ENCODE measurements at regions not wholly inside any gene's neighbourhood (a gene's known extent, or its start where the extent isn't known, plus 50 kb on each side); places are given as distances from the start of the nearest gene placed in this dataset.

- no peak for DNase-seq (ENCODE audit: low read depth)
- no peak for TF ChIP-seq CTCF (IDR thresholded peaks at IDR 0.05; ENCODE audit: insufficient read depth, low read length, poor library complexity, severe bottlenecking)
- Histone ChIP-seq H3K4me3 (ENCODE audit: low read depth, low read length) (no peak overlapping the region), H3K36me3 (ENCODE audit: control insufficient read depth, insufficient read depth, low read length) (no peaks in the 10 kb centered on the region), H3K27me3 (ENCODE audit: control insufficient read depth, insufficient read depth, low read length) (no peaks in the 10 kb centered on the region)
Observed at GRCh38 chr6:95794749-95795148, 217.4 kb downstream of the MANEA start.

GRCh38 chr6:95795927-95796326 is 218.6 kb downstream of the MANEA start:
- DNase-seq (ENCODE audit: low read depth) = no peak
- Histone ChIP-seq H3K27me3 (ENCODE audit: control insufficient read depth, insufficient read depth, low read length) (no peaks in the 10 kb centered on the region), H3K36me3 (ENCODE audit: control insufficient read depth, insufficient read depth, low read length) (no peaks in the 10 kb centered on the region), H3K4me3 (ENCODE audit: low read depth, low read length) (no peak overlapping the region)
- no peak for TF ChIP-seq CTCF (IDR thresholded peaks at IDR 0.05; ENCODE audit: insufficient read depth, low read length, poor library complexity, severe bottlenecking)

- Histone ChIP-seq H3K27me3 (ENCODE audit: control insufficient read depth, insufficient read depth, low read length) (no peaks in the 10 kb centered on the region), H3K4me3 (ENCODE audit: low read depth, low read length) (no peak overlapping the region), H3K36me3 (ENCODE audit: control insufficient read depth, insufficient read depth, low read length) (no peaks in the 10 kb centered on the region)
- DNase-seq (ENCODE audit: low read depth) = no peak
- TF ChIP-seq CTCF (IDR thresholded peaks at IDR 0.05; ENCODE audit: insufficient read depth, low read length, poor library complexity, severe bottlenecking) = no peak
Observed at GRCh38 chr6:95797054-95797453, 218.7 kb upstream of the FUT9 start.

- no peaks in the 10 kb centered on the region for H3K27me3 ChIP-seq (ENCODE audit: control insufficient read depth, insufficient read depth, low read length)
- no peak for TF ChIP-seq CTCF (IDR thresholded peaks at IDR 0.05; ENCODE audit: insufficient read depth, low read length, poor library complexity, severe bottlenecking)
- no peaks in the 10 kb centered on the region for H3K36me3 ChIP-seq (ENCODE audit: control insufficient read depth, insufficient read depth, low read length)
- no peak for DNase-seq (ENCODE audit: low read depth)
- no peak overlapping the region for H3K4me3 ChIP-seq (ENCODE audit: low read depth, low read length)
Observed at GRCh38 chr6:95802978-95803377, 212.8 kb upstream of the FUT9 start.

GRCh38 chr6:95803889-95804288 is 211.9 kb upstream of the FUT9 start:
- TF ChIP-seq CTCF (IDR thresholded peaks at IDR 0.05; ENCODE audit: insufficient read depth, low read length, poor library complexity, severe bottlenecking) = no peak
- Histone ChIP-seq H3K27me3 (ENCODE audit: control insufficient read depth, insufficient read depth, low read length) (no peaks in the 10 kb centered on the region), H3K4me3 (ENCODE audit: low read depth, low read length) (no peak overlapping the region), H3K36me3 (ENCODE audit: control insufficient read depth, insufficient read depth, low read length) (no peaks in the 10 kb centered on the region)
- DNase-seq (ENCODE audit: low read depth) = no peak

- Histone ChIP-seq H3K27me3 (ENCODE audit: control insufficient read depth, insufficient read depth, low read length) (no peaks in the 10 kb centered on the region), H3K36me3 (ENCODE audit: control insufficient read depth, insufficient read depth, low read length) (no peaks in the 10 kb centered on the region), H3K4me3 (ENCODE audit: low read depth, low read length) (no peak overlapping the region)
- TF ChIP-seq CTCF (IDR thresholded peaks at IDR 0.05; ENCODE audit: insufficient read depth, low read length, poor library complexity, severe bottlenecking) = no peak
- no peak for DNase-seq (ENCODE audit: low read depth)
Observed at GRCh38 chr6:95804847-95805541, 210.8 kb upstream of the FUT9 start.

All from kidney epithelial cell (primary cell).